ENCODE measurements at regions not wholly inside any gene's neighbourhood (a gene's known extent, or its start where the extent isn't known, plus 50 kb on each side); places are given as distances from the start of the nearest gene placed in this dataset.
A peak's percentile ranks its signal among the peaks of the same experiment; 100 is the strongest.
"Not testable (repeated sequence)": the region's sequence is repeated elsewhere in the genome, so short reads cannot be mapped to it uniquely, and the experiment has no call there.

DNA sequence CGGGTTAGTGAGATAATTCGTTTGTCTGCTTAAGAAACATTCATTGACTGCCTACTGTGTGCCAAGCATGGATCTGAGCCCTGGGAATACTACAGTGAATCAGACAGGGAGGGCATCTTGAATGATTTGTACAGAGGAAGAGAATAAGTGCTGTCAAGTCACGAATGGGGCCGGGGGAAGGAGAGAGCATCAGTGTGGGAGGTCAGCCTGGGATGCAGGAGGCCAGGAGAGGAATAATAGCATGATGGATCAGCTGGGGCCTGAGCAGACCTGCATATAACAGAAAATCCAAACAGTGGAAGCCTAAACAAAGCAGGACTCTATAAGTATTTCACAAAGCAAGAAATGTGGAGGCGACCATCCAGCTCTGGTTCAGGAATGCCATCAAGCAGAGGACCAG is 55.4 kb upstream of the PAX8 start:
- H3K4me1 Mint-ChIP-seq (ENCODE audit: low read depth) = peaks cover 22% of the 10 kb centered on the region
- no peak overlapping the region for H3K4me3 Mint-ChIP-seq (ENCODE audit: unreplicated experiment)
- H3K36me3 Mint-ChIP-seq (ENCODE audit: low read depth) = no peaks in the 10 kb centered on the region
- DNase-seq (ENCODE audit: low spot score) = no peak
- TF ChIP-seq, protein P1, sequence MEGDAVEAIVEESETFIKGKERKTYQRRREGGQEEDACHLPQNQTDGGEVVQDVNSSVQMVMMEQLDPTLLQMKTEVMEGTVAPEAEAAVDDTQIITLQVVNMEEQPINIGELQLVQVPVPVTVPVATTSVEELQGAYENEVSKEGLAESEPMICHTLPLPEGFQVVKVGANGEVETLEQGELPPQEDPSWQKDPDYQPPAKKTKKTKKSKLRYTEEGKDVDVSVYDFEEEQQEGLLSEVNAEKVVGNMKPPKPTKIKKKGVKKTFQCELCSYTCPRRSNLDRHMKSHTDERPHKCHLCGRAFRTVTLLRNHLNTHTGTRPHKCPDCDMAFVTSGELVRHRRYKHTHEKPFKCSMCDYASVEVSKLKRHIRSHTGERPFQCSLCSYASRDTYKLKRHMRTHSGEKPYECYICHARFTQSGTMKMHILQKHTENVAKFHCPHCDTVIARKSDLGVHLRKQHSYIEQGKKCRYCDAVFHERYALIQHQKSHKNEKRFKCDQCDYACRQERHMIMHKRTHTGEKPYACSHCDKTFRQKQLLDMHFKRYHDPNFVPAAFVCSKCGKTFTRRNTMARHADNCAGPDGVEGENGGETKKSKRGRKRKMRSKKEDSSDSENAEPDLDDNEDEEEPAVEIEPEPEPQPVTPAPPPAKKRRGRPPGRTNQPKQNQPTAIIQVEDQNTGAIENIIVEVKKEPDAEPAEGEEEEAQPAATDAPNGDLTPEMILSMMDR (IDR thresholded peaks at IDR 0.05) = no peak
- no peak overlapping the region for H3K27ac Mint-ChIP-seq (ENCODE audit: unreplicated experiment)
- H3K9me3 Mint-ChIP-seq (ENCODE audit: low read depth) = no peaks in the 10 kb centered on the region
- no peaks in the 10 kb centered on the region for H3K27me3 Mint-ChIP-seq (ENCODE audit: low read depth)

DNA sequence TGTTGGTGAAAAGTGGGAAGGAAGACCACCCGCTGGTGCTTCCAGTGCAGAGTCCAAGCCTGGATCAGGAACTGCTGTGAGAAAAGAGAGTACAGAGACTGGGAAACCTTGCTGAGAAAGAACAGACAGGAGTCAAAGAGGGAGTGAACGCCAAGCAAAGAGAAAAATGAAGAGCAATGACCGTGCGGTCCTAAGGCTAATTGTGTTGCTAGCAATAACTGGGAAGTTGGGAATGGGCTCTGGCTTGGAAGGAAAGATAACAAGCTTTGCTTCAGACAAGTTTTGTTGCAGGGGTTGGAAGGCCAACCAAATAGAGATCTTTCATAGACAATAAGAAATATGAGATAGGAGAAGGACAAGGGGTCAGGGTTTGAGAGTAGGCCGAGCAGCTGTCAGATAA is 55.0 kb upstream of the PAX8 start:
- not testable (repeated sequence) for DNase-seq (ENCODE audit: low spot score); H3K9me3 Mint-ChIP-seq (ENCODE audit: low read depth)
- H3K4me1 Mint-ChIP-seq (ENCODE audit: low read depth) = peaks cover 26% of the 10 kb centered on the region

DNA sequence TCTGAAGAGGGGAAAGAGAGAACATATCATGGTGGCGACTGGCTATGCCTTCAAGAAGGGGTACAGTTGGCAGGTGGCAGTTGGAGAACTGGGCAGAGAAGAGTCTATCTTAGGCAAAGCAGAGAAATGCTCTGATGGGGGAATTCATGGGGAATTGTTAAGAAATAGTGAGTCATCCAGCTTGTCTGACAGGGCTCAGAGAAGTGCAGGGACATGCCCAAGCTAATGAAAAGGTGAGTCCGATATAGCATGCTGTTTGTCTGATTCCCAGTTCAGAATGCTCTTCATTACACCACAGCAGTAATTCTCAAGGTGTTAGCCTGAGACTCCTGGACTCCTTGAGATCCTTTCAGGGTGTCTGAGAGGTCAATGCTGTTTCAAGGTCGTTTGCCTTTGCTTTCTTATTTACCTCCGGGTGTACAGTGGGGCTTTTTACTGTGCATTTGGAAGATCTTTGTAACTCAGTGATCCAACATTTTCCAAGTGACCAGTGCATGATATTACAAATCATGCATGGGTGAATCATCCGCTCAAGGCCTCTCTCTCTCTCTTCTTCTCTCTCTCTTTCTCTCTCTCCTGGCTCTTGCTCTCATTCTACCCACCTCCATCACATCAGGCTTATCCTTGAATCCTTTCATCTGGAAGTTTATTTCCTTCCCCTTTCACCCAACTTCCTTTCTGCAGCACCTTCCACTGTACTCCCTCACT is 51.5 kb upstream of the PAX8 start:
- H3K9me3 Mint-ChIP-seq (ENCODE audit: low read depth); DNase-seq (ENCODE audit: low spot score); H3K27me3 Mint-ChIP-seq (ENCODE audit: low read depth); H3K4me3 Mint-ChIP-seq (ENCODE audit: unreplicated experiment); H3K36me3 Mint-ChIP-seq (ENCODE audit: low read depth): not testable (repeated sequence)
- H3K27ac Mint-ChIP-seq (ENCODE audit: unreplicated experiment) = peak overlapping the region; percentile 18
- peaks cover 43% of the 10 kb centered on the region for H3K4me1 Mint-ChIP-seq (ENCODE audit: low read depth)

More for the DNA sequence above, 55.0 kb upstream of the PAX8 start:
- H3K36me3 Mint-ChIP-seq (ENCODE audit: low read depth); H3K27me3 Mint-ChIP-seq (ENCODE audit: low read depth); H3K4me3 Mint-ChIP-seq (ENCODE audit: unreplicated experiment); H3K27ac Mint-ChIP-seq (ENCODE audit: unreplicated experiment): not testable (repeated sequence)

DNA sequence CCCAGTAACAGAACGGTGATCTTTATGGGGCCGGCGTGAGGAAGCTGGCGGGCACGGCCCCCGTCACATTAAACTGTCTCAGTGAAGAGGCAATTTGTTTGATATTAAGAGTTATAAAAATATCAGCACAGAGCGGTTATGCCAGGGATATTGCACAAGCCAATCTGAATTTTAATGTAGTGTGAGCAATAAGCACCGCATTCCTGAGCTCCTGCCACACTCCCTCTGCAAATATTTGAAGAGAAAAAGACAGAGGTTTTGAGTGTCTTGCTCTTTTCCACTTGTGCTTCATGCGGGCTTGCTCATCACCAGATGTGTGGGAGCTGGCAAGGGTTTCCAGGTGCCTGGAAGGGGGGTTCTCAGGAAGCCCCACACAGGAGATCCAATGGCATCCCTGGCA is 50.3 kb upstream of the PAX8 start:
- H3K27ac Mint-ChIP-seq (ENCODE audit: unreplicated experiment) = peak overlapping the region; percentile 88
- peaks cover 51% of the 10 kb centered on the region for H3K4me1 Mint-ChIP-seq (ENCODE audit: low read depth)
- not testable (repeated sequence) for H3K36me3 Mint-ChIP-seq (ENCODE audit: low read depth); DNase-seq (ENCODE audit: low spot score); H3K27me3 Mint-ChIP-seq (ENCODE audit: low read depth); H3K4me3 Mint-ChIP-seq (ENCODE audit: unreplicated experiment); H3K9me3 Mint-ChIP-seq (ENCODE audit: low read depth)

DNA sequence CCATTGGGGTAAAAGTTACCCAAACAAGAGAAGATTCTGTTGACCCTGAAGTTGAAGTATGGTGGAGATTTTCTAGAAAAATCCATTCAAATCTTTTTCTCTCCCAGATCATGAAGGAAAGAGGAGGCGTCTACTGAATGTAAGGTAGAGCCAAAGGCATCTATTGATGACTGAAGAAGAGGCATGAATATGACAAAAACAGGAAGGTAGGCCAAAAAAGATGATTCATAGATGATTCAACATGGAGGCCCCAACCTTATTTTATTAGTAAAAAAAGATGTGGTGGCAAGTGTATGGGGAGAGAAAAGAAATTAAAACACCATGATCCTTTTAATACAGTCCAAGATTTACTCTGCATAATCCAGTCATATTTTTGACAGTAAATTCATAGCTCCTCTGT is 49.9 kb upstream of the PAX8 start:
- not testable (repeated sequence) for DNase-seq (ENCODE audit: low spot score); H3K36me3 Mint-ChIP-seq (ENCODE audit: low read depth); H3K4me3 Mint-ChIP-seq (ENCODE audit: unreplicated experiment); H3K9me3 Mint-ChIP-seq (ENCODE audit: low read depth); H3K27me3 Mint-ChIP-seq (ENCODE audit: low read depth)
- peak overlapping the region; percentile 88 for H3K27ac Mint-ChIP-seq (ENCODE audit: unreplicated experiment)
- H3K4me1 Mint-ChIP-seq (ENCODE audit: low read depth) = peaks cover 53% of the 10 kb centered on the region
